Esophagus muscularis mucosa (tissue), 4 donors: ENCODE measurements at regions not wholly inside any gene's neighbourhood (a gene's known extent, or its start where the extent isn't known, plus 50 kb on each side); places are given as distances from the start of the nearest gene placed in this dataset.

Source experiments
- DNase-seq: peaks from one replicate; pipeline ENCODE4 v3.0.0-alpha.2; 2017; ENCODE audit errors: extremely low spot score
- H3K27ac ChIP-seq, 4 donors: fragments of 200-600 bp; sonication (generic); replicated peaks in 1 of 4; 1 replicate in 3 of 4; 2 replicates in 1 of 4; pipeline ENCODE4 v1.5.1; 2016 to 2019; ENCODE audit warnings: mild to moderate bottlenecking in 1 of 4
- H3K27me3 ChIP-seq, 4 donors: fragments of 200-600 bp; sonication (generic); one replicate each; pipeline versions ENCODE4 v1.5.1 to v1.6.0; 2016 to 2019
- H3K36me3 ChIP-seq, 4 donors: fragments of 200-600 bp; sonication (generic); one replicate each; pipeline ENCODE4 v1.5.1; 2016 to 2019
- H3K4me1 ChIP-seq, 4 donors: fragments of 200-600 bp; sonication (generic); one replicate each; pipeline ENCODE4 v1.5.1; 2016 to 2019
- H3K4me3 ChIP-seq, 4 donors: fragments of 200-600 bp; sonication (generic); 1 replicate in 2 of 4; 2 replicates in 2 of 4; pipeline ENCODE4 v1.5.1; 2016 to 2019; ENCODE audit warnings: mild to moderate bottlenecking in 4 of 4, moderate library complexity in 1 of 4
- H3K9me3 ChIP-seq, 4 donors: fragments of 200-600 bp; sonication (generic); 1 replicate in 3 of 4; 2 replicates in 1 of 4; pipeline ENCODE4 v1.5.1; 2016 to 2019
- EP300 ChIP-seq: sonication (generic); formaldehyde crosslinking; IDR thresholded peaks from one replicate; pipeline ENCODE4 v1.6.1; 2017; ENCODE audit warnings: antibody characterized with exemption
- POLR2A ChIP-seq: fragments of 450-650 bp; IDR thresholded peaks from one replicate; pipeline ENCODE4 v1.6.1; 2017; ENCODE audit warnings: antibody characterized with exemption, moderate library complexity, mild to moderate bottlenecking, low read depth
- POLR2AphosphoS5 ChIP-seq, 2 donors: sonication (generic); formaldehyde crosslinking; IDR thresholded peaks; one replicate each; pipeline ENCODE4 v1.6.1; 2017; ENCODE audit warnings: antibody characterized with exemption in 2 of 2
- WGBS: methylation state at CpG from one replicate; pipeline ENCODE4 v1.1.5; 2018; 5-methylcytosine and 5-hydroxymethylcytosine counted together
- intact Hi-C: fragments of 100-400 bp; cut with DNase I; formaldehyde crosslinking; loops from one replicate; pipeline ENCODE4 v1.15.1; 2023
- TF ChIP-seq, protein P1 (sequence below), 3 experiments: fragments of 200-600 bp in 2 of 3; fragments of 450-650 bp in 1 of 3; sonication (generic) in 2 of 3; IDR thresholded peaks; one replicate each; pipeline ENCODE4 v1.5.1; 2017 to 2019; ENCODE audit warnings: antibody characterized with exemption in 3 of 3, mild to moderate bottlenecking in 2 of 3, moderate library complexity in 1 of 3

DNA sequence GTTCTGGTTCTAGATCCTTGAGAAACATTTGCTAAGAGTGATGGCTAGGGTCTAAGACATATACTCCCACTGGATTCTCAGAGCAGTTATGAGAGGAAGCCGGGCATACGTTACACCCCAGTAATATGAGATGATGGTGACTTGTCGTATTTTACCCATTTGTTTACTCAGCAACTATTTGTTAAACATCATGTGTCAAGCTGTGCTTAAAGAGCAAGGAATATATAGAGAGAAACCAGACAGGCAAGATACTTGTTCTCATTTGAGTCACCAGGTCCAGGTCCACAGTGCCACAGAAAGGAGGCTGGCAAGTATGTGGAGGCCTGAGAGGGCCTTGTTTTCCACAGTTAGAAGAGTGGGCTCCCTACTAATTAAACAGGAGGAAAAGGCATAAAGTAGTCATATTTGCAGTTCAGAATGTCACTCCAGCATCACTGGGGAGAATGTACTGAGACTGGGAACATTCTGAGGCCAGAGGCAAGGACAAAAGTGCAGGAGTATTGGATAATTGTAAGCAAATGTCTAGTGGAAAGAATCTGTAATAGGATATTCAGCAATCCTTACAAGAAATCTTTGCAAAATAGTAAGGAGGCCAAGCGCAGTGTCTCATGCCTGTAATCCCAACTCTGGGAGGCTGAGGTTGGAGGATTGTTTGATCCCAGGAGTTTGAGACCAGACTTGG is 142.2 kb downstream of the IRS2 start:
- H3K4me1 ChIP-seq: no peaks in the 10 kb centered on the region
- peak; percentile 62 for DNase-seq
- no peak for TF ChIP-seq POLR2AphosphoS5 (IDR thresholded peaks at IDR 0.05)
- TF ChIP-seq, protein P1, sequence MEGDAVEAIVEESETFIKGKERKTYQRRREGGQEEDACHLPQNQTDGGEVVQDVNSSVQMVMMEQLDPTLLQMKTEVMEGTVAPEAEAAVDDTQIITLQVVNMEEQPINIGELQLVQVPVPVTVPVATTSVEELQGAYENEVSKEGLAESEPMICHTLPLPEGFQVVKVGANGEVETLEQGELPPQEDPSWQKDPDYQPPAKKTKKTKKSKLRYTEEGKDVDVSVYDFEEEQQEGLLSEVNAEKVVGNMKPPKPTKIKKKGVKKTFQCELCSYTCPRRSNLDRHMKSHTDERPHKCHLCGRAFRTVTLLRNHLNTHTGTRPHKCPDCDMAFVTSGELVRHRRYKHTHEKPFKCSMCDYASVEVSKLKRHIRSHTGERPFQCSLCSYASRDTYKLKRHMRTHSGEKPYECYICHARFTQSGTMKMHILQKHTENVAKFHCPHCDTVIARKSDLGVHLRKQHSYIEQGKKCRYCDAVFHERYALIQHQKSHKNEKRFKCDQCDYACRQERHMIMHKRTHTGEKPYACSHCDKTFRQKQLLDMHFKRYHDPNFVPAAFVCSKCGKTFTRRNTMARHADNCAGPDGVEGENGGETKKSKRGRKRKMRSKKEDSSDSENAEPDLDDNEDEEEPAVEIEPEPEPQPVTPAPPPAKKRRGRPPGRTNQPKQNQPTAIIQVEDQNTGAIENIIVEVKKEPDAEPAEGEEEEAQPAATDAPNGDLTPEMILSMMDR (IDR thresholded peaks at IDR 0.05): no peak
- no peak for TF ChIP-seq POLR2A
- no peak for TF ChIP-seq EP300
- no peaks in the 10 kb centered on the region for H3K27me3 ChIP-seq
- no peak overlapping the region for H3K27ac ChIP-seq
- intact Hi-C loops: no loop called here
- peaks cover 0 to 19% (median 15%) of the 10 kb centered on the region in 4 donors for H3K9me3 ChIP-seq
- WGBS: 43% methylated on average over 2 of the region's 4 CpGs
- H3K4me3 ChIP-seq: no peak overlapping the region
- no peaks in the 10 kb centered on the region for H3K36me3 ChIP-seq

DNA sequence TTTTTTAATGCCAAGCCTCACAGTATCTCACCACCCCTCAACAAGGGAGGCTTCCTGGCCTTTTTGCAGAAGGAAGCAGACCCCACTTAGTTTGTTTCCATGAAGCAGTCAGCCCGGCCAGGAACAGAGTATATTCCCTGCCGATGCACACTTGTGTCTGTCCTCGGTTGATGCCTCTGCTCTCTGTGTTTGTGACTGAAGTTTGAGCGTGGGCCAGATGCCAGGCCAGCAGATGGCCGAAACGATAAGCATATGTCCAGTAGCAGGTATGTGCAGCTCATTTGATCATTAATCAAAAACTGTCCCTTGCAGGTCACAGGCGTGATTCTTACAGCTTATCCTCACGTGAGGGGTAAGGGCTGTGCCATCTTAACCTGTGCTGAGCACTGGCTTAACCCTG is 144.0 kb downstream of the IRS2 start:
- DNase-seq: peak; percentile 90
- Histone ChIP-seq H3K4me1 (no peaks in the 10 kb centered on the region), H3K9me3 (peaks cover 0 to 19% (median 15%) of the 10 kb centered on the region in 4 donors), H3K36me3 (no peaks in the 10 kb centered on the region), H3K4me3 (no peak overlapping the region), H3K27me3 (no peaks in the 10 kb centered on the region), H3K27ac (no peak overlapping the region)
- no peak for TF ChIP-seq EP300
- no peak for TF ChIP-seq POLR2A
- no peak for TF ChIP-seq POLR2AphosphoS5 (IDR thresholded peaks at IDR 0.05)
- TF ChIP-seq, protein P1 (IDR thresholded peaks at IDR 0.05): no peak
- intact Hi-C loops: no loop called here
- WGBS: 64% methylated on average over 7 of the region's 8 CpGs

DNA sequence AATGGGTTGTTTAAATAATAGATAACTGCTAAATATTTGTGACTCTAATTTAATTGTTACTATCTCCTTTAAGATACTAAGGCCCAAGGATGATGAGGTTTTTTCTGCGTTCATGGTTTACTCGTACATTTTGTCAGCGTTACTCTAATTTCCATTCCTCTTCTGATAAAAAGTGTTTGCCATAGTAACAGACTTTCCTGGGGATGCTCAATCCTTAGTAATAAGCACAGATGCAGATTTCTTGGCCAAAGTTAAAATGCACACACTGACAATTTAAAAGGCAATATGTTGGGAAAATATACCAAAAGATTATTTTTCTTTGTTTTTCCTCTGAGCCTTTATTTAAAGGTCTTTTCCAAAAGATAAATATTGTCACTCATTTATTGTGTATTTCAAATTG is 149.6 kb downstream of the IRS2 start:
- WGBS: 93% methylated on average over 3 of the region's 3 CpGs
- no peaks in the 10 kb centered on the region for H3K36me3 ChIP-seq
- intact Hi-C loops: no loop called here
- H3K9me3 ChIP-seq: peaks cover 0 to 19% (median 14%) of the 10 kb centered on the region in 4 donors
- no peak overlapping the region for H3K27ac ChIP-seq
- H3K4me3 ChIP-seq: no peak overlapping the region
- TF ChIP-seq EP300 (no peak), POLR2AphosphoS5 (IDR thresholded peaks at IDR 0.05) (no peak), POLR2A (no peak)
- TF ChIP-seq, protein P1 (IDR thresholded peaks at IDR 0.05): no peak
- H3K27me3 ChIP-seq: no peaks in the 10 kb centered on the region
- H3K4me1 ChIP-seq: no peaks in the 10 kb centered on the region
- no peak for DNase-seq

DNA sequence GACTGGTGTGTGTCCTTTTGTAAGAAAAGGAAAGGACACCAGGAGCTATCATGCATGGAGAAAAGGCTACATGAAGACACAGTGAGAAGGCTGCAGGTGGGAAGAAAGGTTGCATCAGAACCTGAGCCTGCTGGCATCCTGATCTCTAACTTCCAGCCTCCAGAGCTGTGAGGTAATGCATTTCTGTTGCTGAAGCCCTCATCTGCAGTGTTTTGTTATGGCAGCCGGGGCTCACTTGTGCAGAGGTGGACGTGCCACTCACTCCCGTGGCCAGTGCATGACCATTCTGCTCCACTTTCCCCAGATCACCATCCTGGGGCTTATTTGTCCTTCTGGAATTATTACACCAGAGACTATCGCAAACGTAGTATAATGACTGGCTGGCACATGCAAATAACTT is 155.3 kb downstream of the IRS2 start:
- Histone ChIP-seq H3K9me3 (no peaks in the 10 kb centered on the region), H3K27me3 (no peaks in the 10 kb centered on the region), H3K27ac (no peak overlapping the region), H3K36me3 (no peaks in the 10 kb centered on the region), H3K4me3 (no peak overlapping the region), H3K4me1 (no peaks in the 10 kb centered on the region)
- intact Hi-C loops: no loop called here
- DNase-seq: no peak
- 95% methylated on average over 5 of the region's 5 CpGs for WGBS
- TF ChIP-seq POLR2A: no peak
- TF ChIP-seq, protein P1 (IDR thresholded peaks at IDR 0.05): no peak
- TF ChIP-seq POLR2AphosphoS5 (IDR thresholded peaks at IDR 0.05): no peak
- no peak for TF ChIP-seq EP300

DNA sequence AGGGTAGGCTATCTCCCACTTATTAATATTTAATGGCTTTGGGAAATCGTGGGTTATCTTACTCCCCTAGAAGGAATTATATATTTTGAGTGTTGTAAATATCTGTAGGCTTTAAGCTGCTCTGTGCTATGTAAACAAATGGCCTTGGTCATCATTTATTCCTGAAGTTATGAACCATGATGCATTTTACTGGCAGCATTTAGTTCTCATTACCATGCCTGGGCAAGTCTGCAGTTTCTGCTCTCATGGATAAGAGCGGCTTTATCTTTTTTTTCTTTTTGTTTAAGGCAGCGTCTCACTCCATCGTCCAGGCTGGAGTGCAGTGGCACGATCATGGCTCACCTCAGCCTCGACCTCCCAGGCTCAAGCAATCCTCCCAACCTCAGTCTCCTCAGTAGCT is 156.1 kb downstream of the IRS2 start:
- no peak overlapping the region for H3K27ac ChIP-seq
- intact Hi-C loops: no loop called here
- H3K36me3 ChIP-seq: no peaks in the 10 kb centered on the region
- H3K4me1 ChIP-seq: no peaks in the 10 kb centered on the region
- WGBS: 79% methylated on average over 6 of the region's 6 CpGs
- H3K9me3 ChIP-seq: no peaks in the 10 kb centered on the region
- TF ChIP-seq EP300 (no peak), POLR2AphosphoS5 (IDR thresholded peaks at IDR 0.05) (no peak), POLR2A (no peak)
- TF ChIP-seq, protein P1 (IDR thresholded peaks at IDR 0.05): no peak
- no peaks in the 10 kb centered on the region for H3K27me3 ChIP-seq
- no peak for DNase-seq
- H3K4me3 ChIP-seq: no peak overlapping the region
